ENCODE measurements at regions not wholly inside any gene's neighbourhood (a gene's known extent, or its start where the extent isn't known, plus 50 kb on each side); places are given as distances from the start of the nearest gene placed in this dataset.

GRCh38 chr9:82495884-82496777 lies 507.6 kb downstream of the SPATA31D1 start:
- DNase-seq (ENCODE audit: low read depth in 2 of 2): peak; percentile 9 to 22
- TF ChIP-seq CTCF (IDR thresholded peaks at IDR 0.05; ENCODE audit: low read depth, low read length): no peak

GRCh38 chr9:82498541-82499317 lies 510.2 kb downstream of the SPATA31D1 start:
- TF ChIP-seq CTCF (IDR thresholded peaks at IDR 0.05; ENCODE audit: low read depth, low read length): no peak
- no peak for DNase-seq (ENCODE audit: low read depth in 2 of 2)

More at GRCh38 chr9:82495884-82496777, 507.6 kb downstream of the SPATA31D1 start:
- no peak overlapping the region for H3K4me3 ChIP-seq (replicated peaks in 1 of 2; ENCODE audit: low read depth in 2 of 2, low read length in 2 of 2)

GRCh38 chr9:82499337-82499736 lies 510.8 kb downstream of the SPATA31D1 start:
- no peak for TF ChIP-seq CTCF (IDR thresholded peaks at IDR 0.05; ENCODE audit: low read depth, low read length)
- DNase-seq (ENCODE audit: low read depth in 2 of 2): no peak

More at GRCh38 chr9:82498541-82499317, 510.2 kb downstream of the SPATA31D1 start:
- H3K4me3 ChIP-seq (replicated peaks in 1 of 2; ENCODE audit: low read depth in 2 of 2, low read length in 2 of 2): no peak overlapping the region

GRCh38 chr9:82504620-82505019 lies 516.0 kb downstream of the SPATA31D1 start:
- H3K4me3 ChIP-seq (replicated peaks in 1 of 2; ENCODE audit: low read depth in 2 of 2, low read length in 2 of 2): no peak overlapping the region
- no peak for TF ChIP-seq CTCF (IDR thresholded peaks at IDR 0.05; ENCODE audit: low read depth, low read length)
- no peak for DNase-seq (ENCODE audit: low read depth in 2 of 2)

More at GRCh38 chr9:82499337-82499736, 510.8 kb downstream of the SPATA31D1 start:
- no peak overlapping the region for H3K4me3 ChIP-seq (replicated peaks in 1 of 2; ENCODE audit: low read depth in 2 of 2, low read length in 2 of 2)

GRCh38 chr9:82511626-82512025 lies 523.1 kb downstream of the SPATA31D1 start:
- TF ChIP-seq CTCF (IDR thresholded peaks at IDR 0.05; ENCODE audit: low read depth, low read length): no peak
- no peak overlapping the region for H3K4me3 ChIP-seq (replicated peaks in 1 of 2; ENCODE audit: low read depth in 2 of 2, low read length in 2 of 2)
- no peak for DNase-seq (ENCODE audit: low read depth in 2 of 2)

GRCh38 chr9:82512728-82513127 lies 524.2 kb downstream of the SPATA31D1 start:
- no peak overlapping the region for H3K4me3 ChIP-seq (replicated peaks in 1 of 2; ENCODE audit: low read depth in 2 of 2, low read length in 2 of 2)
- DNase-seq (ENCODE audit: low read depth in 2 of 2): no peak
- no peak for TF ChIP-seq CTCF (IDR thresholded peaks at IDR 0.05; ENCODE audit: low read depth, low read length)

All from cardiac fibroblast (primary cell).